ENCODE measurements at regions not wholly inside any gene's neighbourhood (a gene's known extent, or its start where the extent isn't known, plus 50 kb on each side); places are given as distances from the start of the nearest gene placed in this dataset.

- Histone ChIP-seq H3K4me3 (ENCODE audit: control extremely low read depth in 1 of 5, extremely low read depth in 1 of 5, insufficient read depth in 1 of 5, low read depth in 2 of 5, low read length in 4 of 5) (no peak overlapping the region), H3K79me2 (ENCODE audit: control insufficient read depth, insufficient read depth, low read length) (no peaks in the 10 kb centered on the region), H3K4me2 (replicated peaks; ENCODE audit: low read depth, low read length, poor library complexity, severe bottlenecking) (no peak overlapping the region), H3K27me3 (replicated peaks in 1 of 4; ENCODE audit: control extremely low read depth in 1 of 4, control insufficient read depth in 3 of 4, insufficient read depth in 4 of 4, low read length in 3 of 4) (no peaks in the 10 kb centered on the region), H4K20me1 (ENCODE audit: control insufficient read depth, insufficient read depth, low read length, poor library complexity, severe bottlenecking) (no peaks in the 10 kb centered on the region), H2AFZ (ENCODE audit: insufficient read depth, low read depth, low read length, poor library complexity, severe bottlenecking) (no peak overlapping the region), H3K9me3 (ENCODE audit: control extremely low read depth in 1 of 3, control insufficient read depth in 2 of 3, insufficient read depth in 1 of 3, low read length in 2 of 3) (no peaks in the 10 kb centered on the region), H3K36me3 (replicated peaks in 1 of 2; ENCODE audit: control extremely low read depth in 1 of 2, control insufficient read depth in 1 of 2, extremely low read depth in 1 of 2, insufficient read depth in 2 of 2, low read length in 1 of 2) (no peaks in the 10 kb centered on the region), H3K9ac (ENCODE audit: low read length) (no peak overlapping the region), H3K4me1 (ENCODE audit: control insufficient read depth in 2 of 2, insufficient read depth in 2 of 2, low read length in 2 of 2) (no peaks in the 10 kb centered on the region), H3K27ac (ENCODE audit: low read length in 2 of 2) (no peak overlapping the region)
- WGBS (ENCODE audit: insufficient coverage) = 86% methylated on average over 1 of the region's 1 CpG
- no peak for DNase-seq
- intact Hi-C loops (cut with micrococcal nuclease) = no loop called here
- no peaks in the 10 kb centered on the region for H3K9me3 Mint-ChIP-seq (ENCODE audit: insufficient read depth)
- ATAC-seq (ENCODE audit: low read depth) = no peak
- H3K27me3 Mint-ChIP-seq = no peaks in the 10 kb centered on the region
- no peak for TF ChIP-seq EZH2 (IDR thresholded peaks at IDR 0.05; ENCODE audit: borderline replicate concordance, insufficient read depth, low read depth, low read length, poor library complexity, severe bottlenecking)
- no peak for TF ChIP-seq CTCF (IDR thresholded peaks at IDR 0.05)
- no peak overlapping the region for H3K27ac Mint-ChIP-seq
- no peaks in the 10 kb centered on the region for H3K4me1 Mint-ChIP-seq
- ChIA-PET POLR2A (no interaction called here), CTCF (no interaction called here)
- H3K4me3 Mint-ChIP-seq = no peak overlapping the region
Observed at GRCh38 chr3:34001990-34002389, 203.6 kb downstream of the PDCD6IP start.

GRCh38 chr3:34002569-34003100 lies 204.2 kb downstream of the PDCD6IP start:
- H3K27me3 Mint-ChIP-seq = no peaks in the 10 kb centered on the region
- ChIA-PET POLR2A (no interaction called here), CTCF (no interaction called here)
- Histone ChIP-seq H3K27me3 (replicated peaks in 1 of 4; ENCODE audit: control extremely low read depth in 1 of 4, control insufficient read depth in 3 of 4, insufficient read depth in 4 of 4, low read length in 3 of 4) (no peaks in the 10 kb centered on the region), H3K27ac (ENCODE audit: low read length in 2 of 2) (no peak overlapping the region), H3K79me2 (ENCODE audit: control insufficient read depth, insufficient read depth, low read length) (no peaks in the 10 kb centered on the region), H3K4me3 (ENCODE audit: control extremely low read depth in 1 of 5, extremely low read depth in 1 of 5, insufficient read depth in 1 of 5, low read depth in 2 of 5, low read length in 4 of 5) (no peak overlapping the region), H3K4me1 (ENCODE audit: control insufficient read depth in 2 of 2, insufficient read depth in 2 of 2, low read length in 2 of 2) (peaks cover 0 to 1% of the 10 kb centered on the region in 2 donors), H3K9ac (ENCODE audit: low read length) (no peak overlapping the region), H3K9me3 (ENCODE audit: control extremely low read depth in 1 of 3, control insufficient read depth in 2 of 3, insufficient read depth in 1 of 3, low read length in 2 of 3) (no peaks in the 10 kb centered on the region), H3K4me2 (replicated peaks; ENCODE audit: low read depth, low read length, poor library complexity, severe bottlenecking) (no peak overlapping the region), H2AFZ (ENCODE audit: insufficient read depth, low read depth, low read length, poor library complexity, severe bottlenecking) (no peak overlapping the region), H3K36me3 (replicated peaks in 1 of 2; ENCODE audit: control extremely low read depth in 1 of 2, control insufficient read depth in 1 of 2, extremely low read depth in 1 of 2, insufficient read depth in 2 of 2, low read length in 1 of 2) (no peaks in the 10 kb centered on the region), H4K20me1 (ENCODE audit: control insufficient read depth, insufficient read depth, low read length, poor library complexity, severe bottlenecking) (no peaks in the 10 kb centered on the region)
- H3K4me3 Mint-ChIP-seq = no peak overlapping the region
- intact Hi-C loops (cut with micrococcal nuclease) = no loop called here
- DNase-seq (no peak), ATAC-seq (ENCODE audit: low read depth) (no peak)
- TF ChIP-seq EZH2 (IDR thresholded peaks at IDR 0.05; ENCODE audit: borderline replicate concordance, insufficient read depth, low read depth, low read length, poor library complexity, severe bottlenecking) (no peak), CTCF (IDR thresholded peaks at IDR 0.05) (no peak)
- peaks cover 2% of the 10 kb centered on the region for H3K4me1 Mint-ChIP-seq
- WGBS (ENCODE audit: insufficient coverage) = 100% methylated on average over 1 of the region's 3 CpGs
- no peak overlapping the region for H3K27ac Mint-ChIP-seq
- no peaks in the 10 kb centered on the region for H3K9me3 Mint-ChIP-seq (ENCODE audit: insufficient read depth)
